ENCODE measurements at regions not wholly inside any gene's neighbourhood (a gene's known extent, or its start where the extent isn't known, plus 50 kb on each side); places are given as distances from the start of the nearest gene placed in this dataset.

- H3K4me1 ChIP-seq (ENCODE audit: low read length), result no peaks in the 10 kb centered on the region
- H3K27ac ChIP-seq (ENCODE audit: low read length), result no peak overlapping the region
- H3F3A ChIP-seq (ENCODE audit: insufficient read depth, low read length), result no peaks in the 10 kb centered on the region
- H3K27me3 ChIP-seq (replicated peaks; ENCODE audit: insufficient read depth, low read length), result no peaks in the 10 kb centered on the region
- H3K36me3 ChIP-seq (replicated peaks; ENCODE audit: insufficient read depth, low read length), result no peaks in the 10 kb centered on the region
- no peaks in the 10 kb centered on the region for H3K9me3 ChIP-seq (replicated peaks; ENCODE audit: insufficient read depth, low read length)
- no peak overlapping the region for H3K9ac ChIP-seq (ENCODE audit: low read length)
- TF ChIP-seq CTCF (IDR thresholded peaks at IDR 0.05; ENCODE audit: low read length), result no peak
- no peak for TF ChIP-seq EZH2 (optimal IDR thresholded peaks at IDR 0.05; ENCODE audit: low read depth, low read length)
- no peak for TF ChIP-seq EZH2phosphoT487 (IDR thresholded peaks at IDR 0.05; ENCODE audit: low read length)
- DNase-seq, result no peak
- no peaks in the 10 kb centered on the region for H3K79me2 ChIP-seq (ENCODE audit: low read length)
- no peaks in the 10 kb centered on the region for H3K9me2 ChIP-seq (replicated peaks; ENCODE audit: insufficient read depth, low read length)
- H2AFZ ChIP-seq (ENCODE audit: low read length), result no peak overlapping the region
- H3K4me3 ChIP-seq (ENCODE audit: low read length), result no peak overlapping the region
- no peak overlapping the region for H3K4me2 ChIP-seq (ENCODE audit: low read depth, low read length)
- H4K20me1 ChIP-seq (ENCODE audit: insufficient read depth, low read length), result no peaks in the 10 kb centered on the region
Observed at GRCh38 chr6:115675443-115675842, 385.2 kb downstream of the FRK start.

- Histone ChIP-seq H3K9me2 (replicated peaks; ENCODE audit: insufficient read depth, low read length) (no peaks in the 10 kb centered on the region), H3K4me2 (ENCODE audit: low read depth, low read length) (no peak overlapping the region), H3K27me3 (replicated peaks; ENCODE audit: insufficient read depth, low read length) (no peaks in the 10 kb centered on the region), H3K9ac (ENCODE audit: low read length) (no peak overlapping the region), H3F3A (ENCODE audit: insufficient read depth, low read length) (no peaks in the 10 kb centered on the region), H3K9me3 (replicated peaks; ENCODE audit: insufficient read depth, low read length) (no peaks in the 10 kb centered on the region), H4K20me1 (ENCODE audit: insufficient read depth, low read length) (no peaks in the 10 kb centered on the region), H3K79me2 (ENCODE audit: low read length) (no peaks in the 10 kb centered on the region), H3K4me3 (ENCODE audit: low read length) (no peak overlapping the region), H3K27ac (ENCODE audit: low read length) (no peak overlapping the region), H2AFZ (ENCODE audit: low read length) (no peak overlapping the region), H3K4me1 (ENCODE audit: low read length) (no peaks in the 10 kb centered on the region), H3K36me3 (replicated peaks; ENCODE audit: insufficient read depth, low read length) (no peaks in the 10 kb centered on the region)
- no peak for TF ChIP-seq EZH2phosphoT487 (IDR thresholded peaks at IDR 0.05; ENCODE audit: low read length)
- TF ChIP-seq CTCF (IDR thresholded peaks at IDR 0.05; ENCODE audit: low read length), result no peak
- no peak for TF ChIP-seq EZH2 (optimal IDR thresholded peaks at IDR 0.05; ENCODE audit: low read depth, low read length)
- DNase-seq, result no peak
Observed at GRCh38 chr6:115668781-115669180, 391.9 kb downstream of the FRK start.

- H2AFZ ChIP-seq (ENCODE audit: low read length), result no peak overlapping the region
- H3K4me3 ChIP-seq (ENCODE audit: low read length), result no peak overlapping the region
- H3F3A ChIP-seq (ENCODE audit: insufficient read depth, low read length), result no peaks in the 10 kb centered on the region
- H3K9ac ChIP-seq (ENCODE audit: low read length), result no peak overlapping the region
- no peaks in the 10 kb centered on the region for H3K9me3 ChIP-seq (replicated peaks; ENCODE audit: insufficient read depth, low read length)
- H3K79me2 ChIP-seq (ENCODE audit: low read length), result no peaks in the 10 kb centered on the region
- H3K4me1 ChIP-seq (ENCODE audit: low read length), result no peaks in the 10 kb centered on the region
- H3K4me2 ChIP-seq (ENCODE audit: low read depth, low read length), result no peak overlapping the region
- no peaks in the 10 kb centered on the region for H3K36me3 ChIP-seq (replicated peaks; ENCODE audit: insufficient read depth, low read length)
- no peaks in the 10 kb centered on the region for H4K20me1 ChIP-seq (ENCODE audit: insufficient read depth, low read length)
- no peak overlapping the region for H3K27ac ChIP-seq (ENCODE audit: low read length)
- TF ChIP-seq EZH2 (optimal IDR thresholded peaks at IDR 0.05; ENCODE audit: low read depth, low read length) (no peak), EZH2phosphoT487 (IDR thresholded peaks at IDR 0.05; ENCODE audit: low read length) (no peak), CTCF (IDR thresholded peaks at IDR 0.05; ENCODE audit: low read length) (no peak)
- H3K9me2 ChIP-seq (replicated peaks; ENCODE audit: insufficient read depth, low read length), result no peaks in the 10 kb centered on the region
- DNase-seq, result no peak
- H3K27me3 ChIP-seq (replicated peaks; ENCODE audit: insufficient read depth, low read length), result no peaks in the 10 kb centered on the region
Observed at GRCh38 chr6:115668211-115668610, 392.5 kb downstream of the FRK start.
